T-helper 9 cell (primary cell): ENCODE measurements at regions not wholly inside any gene's neighbourhood (a gene's known extent, or its start where the extent isn't known, plus 50 kb on each side); places are given as distances from the start of the nearest gene placed in this dataset.

Experiments
- DNase-seq: peaks from one replicate; pipeline ENCODE4 v3.0.0-alpha.2; 2020

- DNase-seq = no peak
These were observed 172.5 kb downstream of the SMAD2 start for GRCh38 chr18:47758000-47758399.

- peak; percentile 38 for DNase-seq
These were observed 174.0 kb downstream of the SMAD2 start for GRCh38 chr18:47756364-47757016.

GRCh38 chr18:47755102-47755456 lies 175.4 kb downstream of the SMAD2 start:
- no peak for DNase-seq

GRCh38 chr18:47754311-47755101 lies 176.0 kb downstream of the SMAD2 start:
- DNase-seq = peak; percentile 55

GRCh38 chr18:47752796-47753645 lies 177.4 kb downstream of the SMAD2 start:
- DNase-seq = no peak

GRCh38 chr18:47750889-47751423 lies 179.5 kb downstream of the SMAD2 start:
- DNase-seq = no peak

GRCh38 chr18:47749600-47749973 lies 180.9 kb downstream of the SMAD2 start:
- DNase-seq = no peak

- DNase-seq = peak; percentile 76
These were observed 181.4 kb downstream of the SMAD2 start for GRCh38 chr18:47748847-47749599.

- DNase-seq = no peak
These were observed 182.2 kb downstream of the SMAD2 start for GRCh38 chr18:47748093-47748796.

GRCh38 chr18:47747260-47747795 lies 183.1 kb downstream of the SMAD2 start:
- no peak for DNase-seq

- no peak for DNase-seq
These were observed 183.8 kb downstream of the SMAD2 start for GRCh38 chr18:47746615-47747014.

- DNase-seq = no peak
These were observed 185.2 kb downstream of the SMAD2 start for GRCh38 chr18:47745227-47745626.

- DNase-seq = no peak
These were observed 192.5 kb downstream of the SMAD2 start for GRCh38 chr18:47737956-47738355.

GRCh38 chr18:47737198-47737830 lies 193.1 kb downstream of the SMAD2 start:
- no peak for DNase-seq

GRCh38 chr18:47736376-47737140 lies 193.9 kb downstream of the SMAD2 start:
- no peak for DNase-seq

- no peak for DNase-seq
These were observed 195.3 kb downstream of the SMAD2 start for GRCh38 chr18:47735041-47735702.

- no peak for DNase-seq
These were observed 199.2 kb downstream of the SMAD2 start for GRCh38 chr18:47731276-47731675.

GRCh38 chr18:47730795-47731194 lies 199.7 kb downstream of the SMAD2 start:
- no peak for DNase-seq

- no peak for DNase-seq
These were observed 201.1 kb downstream of the SMAD2 start for GRCh38 chr18:47729356-47729755.

- DNase-seq = no peak
These were observed 201.5 kb downstream of the SMAD2 start for GRCh38 chr18:47728921-47729320.
